ENCODE measurements at regions not wholly inside any gene's neighbourhood (a gene's known extent, or its start where the extent isn't known, plus 50 kb on each side); places are given as distances from the start of the nearest gene placed in this dataset.

DNA sequence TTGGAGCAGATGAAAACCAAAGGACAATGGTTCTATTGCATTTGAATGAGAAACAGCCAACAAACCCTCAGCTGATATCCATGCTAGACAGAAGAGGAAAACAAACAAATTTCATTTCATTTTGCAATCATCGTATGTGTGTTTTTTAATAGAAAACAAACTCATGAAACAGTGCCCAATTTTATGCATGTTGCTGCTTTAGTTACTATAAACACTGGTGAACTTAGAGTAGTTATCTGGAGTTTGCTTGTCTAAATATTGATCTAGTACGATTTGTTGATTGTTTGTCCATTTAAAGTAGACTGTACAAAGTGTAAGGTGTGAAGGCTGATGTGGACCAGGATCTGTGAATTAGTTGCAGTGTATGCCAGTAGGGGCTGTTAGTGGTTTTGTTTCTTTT, 166.6 kb downstream of the KITLG start:
- Histone ChIP-seq H3K27me3 (ENCODE audit: control insufficient read depth in 4 of 4, insufficient read depth in 4 of 4, low read length in 3 of 4) (no peaks in the 10 kb centered on the region), H3K4me1 (ENCODE audit: control insufficient read depth in 4 of 4, insufficient read depth in 4 of 4, low read length in 3 of 4) (peaks cover 1 to 17% (median 12%) of the 10 kb centered on the region in 4 donors), H3K27ac (ENCODE audit: low read depth in 1 of 2, low read length in 2 of 2) (no peak overlapping the region), H3K4me3 (ENCODE audit: low read depth in 1 of 3, low read length in 3 of 3) (no peak overlapping the region), H3K9me3 (ENCODE audit: control insufficient read depth in 4 of 4, low read length in 3 of 4) (no peaks in the 10 kb centered on the region), H3K9ac (ENCODE audit: low read depth in 1 of 2, low read length in 2 of 2) (no peak overlapping the region), H3K36me3 (ENCODE audit: control insufficient read depth in 4 of 4, insufficient read depth in 3 of 4, low read depth in 1 of 4, low read length in 3 of 4) (no peaks in the 10 kb centered on the region)
- TF ChIP-seq NR2F2 (IDR thresholded peaks at IDR 0.05) (no peak), RAD21 (IDR thresholded peaks at IDR 0.05) (no peak), HNF4A (conservative IDR thresholded peaks at IDR 0.05) (no peak), RXRA (IDR thresholded peaks at IDR 0.05) (no peak)
- TF ChIP-seq, protein P1, sequence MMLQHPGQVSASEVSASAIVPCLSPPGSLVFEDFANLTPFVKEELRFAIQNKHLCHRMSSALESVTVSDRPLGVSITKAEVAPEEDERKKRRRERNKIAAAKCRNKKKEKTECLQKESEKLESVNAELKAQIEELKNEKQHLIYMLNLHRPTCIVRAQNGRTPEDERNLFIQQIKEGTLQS (IDR thresholded peaks at IDR 0.05): no peak
- TF ChIP-seq, protein P2, sequence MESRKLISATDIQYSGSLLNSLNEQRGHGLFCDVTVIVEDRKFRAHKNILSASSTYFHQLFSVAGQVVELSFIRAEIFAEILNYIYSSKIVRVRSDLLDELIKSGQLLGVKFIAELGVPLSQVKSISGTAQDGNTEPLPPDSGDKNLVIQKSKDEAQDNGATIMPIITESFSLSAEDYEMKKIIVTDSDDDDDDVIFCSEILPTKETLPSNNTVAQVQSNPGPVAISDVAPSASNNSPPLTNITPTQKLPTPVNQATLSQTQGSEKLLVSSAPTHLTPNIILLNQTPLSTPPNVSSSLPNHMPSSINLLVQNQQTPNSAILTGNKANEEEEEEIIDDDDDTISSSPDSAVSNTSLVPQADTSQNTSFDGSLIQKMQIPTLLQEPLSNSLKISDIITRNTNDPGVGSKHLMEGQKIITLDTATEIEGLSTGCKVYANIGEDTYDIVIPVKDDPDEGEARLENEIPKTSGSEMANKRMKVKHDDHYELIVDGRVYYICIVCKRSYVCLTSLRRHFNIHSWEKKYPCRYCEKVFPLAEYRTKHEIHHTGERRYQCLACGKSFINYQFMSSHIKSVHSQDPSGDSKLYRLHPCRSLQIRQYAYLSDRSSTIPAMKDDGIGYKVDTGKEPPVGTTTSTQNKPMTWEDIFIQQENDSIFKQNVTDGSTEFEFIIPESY (IDR thresholded peaks at IDR 0.05): no peak
- TF ChIP-seq, protein P3, sequence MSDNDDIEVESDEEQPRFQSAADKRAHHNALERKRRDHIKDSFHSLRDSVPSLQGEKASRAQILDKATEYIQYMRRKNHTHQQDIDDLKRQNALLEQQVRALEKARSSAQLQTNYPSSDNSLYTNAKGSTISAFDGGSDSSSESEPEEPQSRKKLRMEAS (IDR thresholded peaks at IDR 0.05): no peak
- DNase-seq (ENCODE audit: low spot score): no peak
- 26% methylated on average over 2 of the region's 2 CpGs for WGBS

DNA sequence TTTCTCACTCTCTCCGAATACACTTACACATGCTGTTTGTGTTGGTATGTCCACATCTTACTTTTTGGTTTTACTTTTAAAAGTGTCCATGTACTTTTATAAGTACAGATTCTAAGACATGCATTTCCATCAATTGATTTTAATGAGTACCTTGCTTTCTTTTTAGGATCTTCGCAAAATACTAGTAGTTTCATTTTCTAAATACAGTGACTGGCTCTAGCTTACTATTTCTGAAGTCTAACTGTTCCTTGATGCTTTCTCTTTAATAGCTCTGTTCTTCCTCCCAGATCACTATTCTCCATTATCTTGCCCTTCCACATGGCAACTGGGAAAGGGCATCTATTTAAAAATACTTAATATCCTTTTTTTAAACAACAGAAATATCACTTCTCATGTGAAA, 164.1 kb downstream of the KITLG start:
- Histone ChIP-seq H3K4me1 (ENCODE audit: control insufficient read depth in 4 of 4, insufficient read depth in 4 of 4, low read length in 3 of 4) (peaks cover 1 to 17% (median 12%) of the 10 kb centered on the region in 4 donors), H3K4me3 (ENCODE audit: low read depth in 1 of 3, low read length in 3 of 3) (no peak overlapping the region), H3K9ac (ENCODE audit: low read depth in 1 of 2, low read length in 2 of 2) (no peak overlapping the region), H3K36me3 (ENCODE audit: control insufficient read depth in 4 of 4, insufficient read depth in 3 of 4, low read depth in 1 of 4, low read length in 3 of 4) (no peaks in the 10 kb centered on the region), H3K9me3 (ENCODE audit: control insufficient read depth in 4 of 4, low read length in 3 of 4) (no peaks in the 10 kb centered on the region), H3K27me3 (ENCODE audit: control insufficient read depth in 4 of 4, insufficient read depth in 4 of 4, low read length in 3 of 4) (no peaks in the 10 kb centered on the region), H3K27ac (ENCODE audit: low read depth in 1 of 2, low read length in 2 of 2) (no peak overlapping the region)
- no peak for DNase-seq (ENCODE audit: low spot score)
- 87% methylated on average over 2 of the region's 2 CpGs for WGBS
- no peak for TF ChIP-seq GABPA (IDR thresholded peaks at IDR 0.05 in 1 of 2, conservative IDR thresholded peaks at IDR 0.05 in 1 of 2)
- no peak for TF ChIP-seq FOXA1 (IDR thresholded peaks at IDR 0.05)
- TF ChIP-seq, protein P1 (IDR thresholded peaks at IDR 0.05): no peak
- no peak for TF ChIP-seq RXRA (IDR thresholded peaks at IDR 0.05)
- no peak for TF ChIP-seq HNF4A (conservative IDR thresholded peaks at IDR 0.05)
- TF ChIP-seq YY1 (IDR thresholded peaks at IDR 0.05): no peak
- TF ChIP-seq, protein P4, sequence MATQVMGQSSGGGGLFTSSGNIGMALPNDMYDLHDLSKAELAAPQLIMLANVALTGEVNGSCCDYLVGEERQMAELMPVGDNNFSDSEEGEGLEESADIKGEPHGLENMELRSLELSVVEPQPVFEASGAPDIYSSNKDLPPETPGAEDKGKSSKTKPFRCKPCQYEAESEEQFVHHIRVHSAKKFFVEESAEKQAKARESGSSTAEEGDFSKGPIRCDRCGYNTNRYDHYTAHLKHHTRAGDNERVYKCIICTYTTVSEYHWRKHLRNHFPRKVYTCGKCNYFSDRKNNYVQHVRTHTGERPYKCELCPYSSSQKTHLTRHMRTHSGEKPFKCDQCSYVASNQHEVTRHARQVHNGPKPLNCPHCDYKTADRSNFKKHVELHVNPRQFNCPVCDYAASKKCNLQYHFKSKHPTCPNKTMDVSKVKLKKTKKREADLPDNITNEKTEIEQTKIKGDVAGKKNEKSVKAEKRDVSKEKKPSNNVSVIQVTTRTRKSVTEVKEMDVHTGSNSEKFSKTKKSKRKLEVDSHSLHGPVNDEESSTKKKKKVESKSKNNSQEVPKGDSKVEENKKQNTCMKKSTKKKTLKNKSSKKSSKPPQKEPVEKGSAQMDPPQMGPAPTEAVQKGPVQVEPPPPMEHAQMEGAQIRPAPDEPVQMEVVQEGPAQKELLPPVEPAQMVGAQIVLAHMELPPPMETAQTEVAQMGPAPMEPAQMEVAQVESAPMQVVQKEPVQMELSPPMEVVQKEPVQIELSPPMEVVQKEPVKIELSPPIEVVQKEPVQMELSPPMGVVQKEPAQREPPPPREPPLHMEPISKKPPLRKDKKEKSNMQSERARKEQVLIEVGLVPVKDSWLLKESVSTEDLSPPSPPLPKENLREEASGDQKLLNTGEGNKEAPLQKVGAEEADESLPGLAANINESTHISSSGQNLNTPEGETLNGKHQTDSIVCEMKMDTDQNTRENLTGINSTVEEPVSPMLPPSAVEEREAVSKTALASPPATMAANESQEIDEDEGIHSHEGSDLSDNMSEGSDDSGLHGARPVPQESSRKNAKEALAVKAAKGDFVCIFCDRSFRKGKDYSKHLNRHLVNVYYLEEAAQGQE (IDR thresholded peaks at IDR 0.05): no peak
- TF ChIP-seq, protein P3 (IDR thresholded peaks at IDR 0.05): no peak
- TF ChIP-seq TAF1 (conservative IDR thresholded peaks at IDR 0.05): no peak
- no peak for TF ChIP-seq SP1 (IDR thresholded peaks at IDR 0.05)
- no peak for TF ChIP-seq RAD21 (IDR thresholded peaks at IDR 0.05)
- no peak for TF ChIP-seq JUND (IDR thresholded peaks at IDR 0.05)
- TF ChIP-seq, protein P5, sequence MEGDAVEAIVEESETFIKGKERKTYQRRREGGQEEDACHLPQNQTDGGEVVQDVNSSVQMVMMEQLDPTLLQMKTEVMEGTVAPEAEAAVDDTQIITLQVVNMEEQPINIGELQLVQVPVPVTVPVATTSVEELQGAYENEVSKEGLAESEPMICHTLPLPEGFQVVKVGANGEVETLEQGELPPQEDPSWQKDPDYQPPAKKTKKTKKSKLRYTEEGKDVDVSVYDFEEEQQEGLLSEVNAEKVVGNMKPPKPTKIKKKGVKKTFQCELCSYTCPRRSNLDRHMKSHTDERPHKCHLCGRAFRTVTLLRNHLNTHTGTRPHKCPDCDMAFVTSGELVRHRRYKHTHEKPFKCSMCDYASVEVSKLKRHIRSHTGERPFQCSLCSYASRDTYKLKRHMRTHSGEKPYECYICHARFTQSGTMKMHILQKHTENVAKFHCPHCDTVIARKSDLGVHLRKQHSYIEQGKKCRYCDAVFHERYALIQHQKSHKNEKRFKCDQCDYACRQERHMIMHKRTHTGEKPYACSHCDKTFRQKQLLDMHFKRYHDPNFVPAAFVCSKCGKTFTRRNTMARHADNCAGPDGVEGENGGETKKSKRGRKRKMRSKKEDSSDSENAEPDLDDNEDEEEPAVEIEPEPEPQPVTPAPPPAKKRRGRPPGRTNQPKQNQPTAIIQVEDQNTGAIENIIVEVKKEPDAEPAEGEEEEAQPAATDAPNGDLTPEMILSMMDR (IDR thresholded peaks at IDR 0.05; ENCODE audit: low read depth, low read length, missing input control): no peak
- no peak for TF ChIP-seq EGR1 (IDR thresholded peaks at IDR 0.05; ENCODE audit: low read depth in 2 of 2)
- no peak for TF ChIP-seq NR2F2 (IDR thresholded peaks at IDR 0.05)

Data from liver (tissue), 8 donors.